WTC11 (cell line): ENCODE measurements at regions not wholly inside any gene's neighbourhood (a gene's known extent, or its start where the extent isn't known, plus 50 kb on each side); places are given as distances from the start of the nearest gene placed in this dataset.

Experiments used
- ATAC-seq: fragments of 200-7000 bp; cut with Tn5 transposase; 2 replicates; pipeline ENCODE4 v1.10.0; 2021; ENCODE audit warnings: mild to moderate bottlenecking, moderate library complexity
- CTCF ChIA-PET: fragments of 300-600 bp; sonication (Branson Sonifier 250); formaldehyde crosslinking; loops from one replicate; lab custom pipeline; 2021; ENCODE audit warnings: antibody characterized with exemption; lab: Charles Lee
- POLR2A ChIA-PET: fragments of 350-600 bp; sonication (Branson Sonifier 250); formaldehyde crosslinking; loops from one replicate; lab custom pipeline; 2021; ENCODE audit warnings: antibody characterized with exemption; lab: Charles Lee
- DNase-seq: peaks from one replicate; pipeline ENCODE4 v3.0.0; 2021; ENCODE audit warnings: low spot score
- H3K27ac Mint-ChIP-seq: 2 replicates; pipeline ENCODE4 v1.8.0; 2021; ENCODE audit warnings: mixed read lengths
- H3K27me3 Mint-ChIP-seq: 2 replicates; pipeline ENCODE4 v1.8.0; 2021; ENCODE audit warnings: low read depth, mild to moderate bottlenecking, moderate library complexity, mixed read lengths
- H3K36me3 Mint-ChIP-seq: 2 replicates; pipeline ENCODE4 v1.8.0; 2021; ENCODE audit warnings: mixed read lengths
- H3K4me1 Mint-ChIP-seq: 2 replicates; pipeline ENCODE4 v1.8.0; 2022; ENCODE audit warnings: mixed read lengths
- H3K4me3 Mint-ChIP-seq: 2 replicates; pipeline ENCODE4 v1.8.0; 2021; ENCODE audit warnings: mild to moderate bottlenecking, moderate library complexity, mixed read lengths
- H3K9me3 Mint-ChIP-seq: 2 replicates; pipeline ENCODE4 v1.8.0; 2021; ENCODE audit warnings: mixed read lengths
- ATF6 ChIP-seq: sonication (generic); formaldehyde crosslinking; IDR thresholded peaks from 2 replicates; pipeline ENCODE4 v1.8.1; 2023; ENCODE audit warnings: mild to moderate bottlenecking, missing genetic modification reagents
- CTCF ChIP-seq: fragments of 200-600 bp; IDR thresholded peaks from 2 replicates; pipeline ENCODE4 v1.8.0; 2022; ENCODE audit warnings: antibody characterized with exemption
- E2F1 ChIP-seq: sonication (generic); formaldehyde crosslinking; IDR thresholded peaks from 2 replicates; pipeline ENCODE4 v1.8.0; 2022; ENCODE audit warnings: mild to moderate bottlenecking, missing genetic modification reagents
- ELF4 ChIP-seq: sonication (generic); formaldehyde crosslinking; IDR thresholded peaks from 2 replicates; pipeline ENCODE4 v1.8.1; 2022; ENCODE audit warnings: low read depth, mild to moderate bottlenecking, moderate library complexity, missing genetic modification reagents
- ETV6 ChIP-seq: sonication (generic); formaldehyde crosslinking; IDR thresholded peaks from 2 replicates; pipeline ENCODE4 v1.8.1; 2022; ENCODE audit warnings: mild to moderate bottlenecking, missing genetic modification reagents
- FOXJ3 ChIP-seq: sonication (generic); formaldehyde crosslinking; IDR thresholded peaks from 2 replicates; pipeline ENCODE4 v1.9.0; 2021; ENCODE audit warnings: missing genetic modification reagents, mild to moderate bottlenecking, borderline replicate concordance
- FOXK1 ChIP-seq: sonication (generic); formaldehyde crosslinking; IDR thresholded peaks from 2 replicates; pipeline ENCODE4 v1.8.0; 2022; ENCODE audit warnings: mild to moderate bottlenecking, moderate library complexity, missing genetic modification reagents
- FOXP1 ChIP-seq: sonication (generic); formaldehyde crosslinking; IDR thresholded peaks from 2 replicates; pipeline ENCODE4 v1.8.0; 2022; ENCODE audit warnings: missing genetic modification reagents, mild to moderate bottlenecking, moderate library complexity, borderline replicate concordance
- GABPB1 ChIP-seq: sonication (generic); formaldehyde crosslinking; IDR thresholded peaks from 2 replicates; pipeline ENCODE4 v1.8.1; 2023; ENCODE audit warnings: mild to moderate bottlenecking, missing genetic modification reagents
- HMGXB4 ChIP-seq: sonication (generic); formaldehyde crosslinking; IDR thresholded peaks from 2 replicates; pipeline ENCODE4 v1.8.1; 2023; ENCODE audit warnings: mild to moderate bottlenecking, moderate library complexity, missing genetic modification reagents
- JAZF1 ChIP-seq: fragments of 250-450 bp; sonication (Bioruptor Pico); IDR thresholded peaks from 2 replicates; pipeline ENCODE4 v1.9.0; 2021; ENCODE audit warnings: moderate library complexity, mild to moderate bottlenecking, inconsistent platforms
- NR2C2 ChIP-seq: sonication (generic); formaldehyde crosslinking; IDR thresholded peaks from 2 replicates; pipeline ENCODE4 v1.8.0; 2022; ENCODE audit warnings: mild to moderate bottlenecking, missing genetic modification reagents
- RORB ChIP-seq: fragments of 250-450 bp; sonication (Bioruptor Pico); IDR thresholded peaks from 2 replicates; pipeline ENCODE4 v1.9.0; 2021; ENCODE audit warnings: mild to moderate bottlenecking
- SMAD4 ChIP-seq: sonication (generic); formaldehyde crosslinking; IDR thresholded peaks from 2 replicates; pipeline ENCODE4 v1.8.0; 2022; ENCODE audit warnings: mild to moderate bottlenecking, missing genetic modification reagents
- ZNF121 ChIP-seq: sonication (generic); formaldehyde crosslinking; IDR thresholded peaks from 2 replicates; pipeline ENCODE4 v1.8.0; 2023; ENCODE audit warnings: missing genetic modification reagents
- ZNF416 ChIP-seq: fragments of 250-450 bp; sonication (Bioruptor Pico); IDR thresholded peaks from 2 replicates; pipeline ENCODE4 v1.9.0; 2021; ENCODE audit warnings: mild to moderate bottlenecking, inconsistent platforms
- ZNF425 ChIP-seq: fragments of 250-450 bp; sonication (Bioruptor Pico); conservative IDR thresholded peaks from 2 replicates; pipeline ENCODE4 v1.9.0; 2021; ENCODE audit warnings: mild to moderate bottlenecking
- ZNF671 ChIP-seq: fragments of 250-450 bp; sonication (Bioruptor Pico); IDR thresholded peaks from 2 replicates; pipeline ENCODE4 v1.8.0; 2021; ENCODE audit warnings: mild to moderate bottlenecking
- ZSCAN18 ChIP-seq: fragments of 250-450 bp; sonication (Bioruptor Pico); IDR thresholded peaks from 2 replicates; pipeline ENCODE4 v2.1.2; 2022; ENCODE audit warnings: mild to moderate bottlenecking, moderate library complexity

- TF ChIP-seq FOXK1, result no peak
- TF ChIP-seq RORB, result no peak
- TF ChIP-seq SMAD4 (CRISPR knock-in tag), result no peak
- TF ChIP-seq, all 79 proteins: peak for 0
Observed at GRCh38 chr2:144875290-144875969, 355.5 kb upstream of the ZEB2 start (continued).

- H3K27me3 Mint-ChIP-seq, result no peaks in the 10 kb centered on the region; the same call in 1 of the 2 replicates
- POLR2A ChIA-PET, result no interaction called here
- DNase-seq, result no peak
Observed at GRCh38 chr2:144865670-144866069, 345.8 kb upstream of the ZEB2 start.

More at GRCh38 chr2:144865670-144866069, 345.8 kb upstream of the ZEB2 start:
- no peaks in the 10 kb centered on the region for H3K4me1 Mint-ChIP-seq
- TF ChIP-seq SMAD4 (CRISPR knock-in tag), result no peak
- TF ChIP-seq GABPB1 (CRISPR knock-in tag), result no peak
- TF ChIP-seq ZNF671, result no peak
- TF ChIP-seq ZNF121, result no peak
- no peak for TF ChIP-seq JAZF1 (CRISPR knock-in tag)
- TF ChIP-seq FOXK1, result no peak
- no peak for TF ChIP-seq E2F1 (CRISPR knock-in tag)
- TF ChIP-seq FOXJ3 (CRISPR knock-in tag), result no peak
- no peak for TF ChIP-seq CTCF
- TF ChIP-seq ELF4 (CRISPR knock-in tag), result no peak
- no peak for TF ChIP-seq HMGXB4 (CRISPR knock-in tag)
- TF ChIP-seq FOXP1 (CRISPR knock-in tag), result no peak
- TF ChIP-seq ZSCAN18 (CRISPR knock-in tag), result no peak
- no peak for TF ChIP-seq ZNF416
- no peak for TF ChIP-seq ATF6 (CRISPR knock-in tag)
- TF ChIP-seq ZNF425 (CRISPR knock-in tag), result no peak
- TF ChIP-seq NR2C2 (CRISPR knock-in tag), result no peak
- no peak for TF ChIP-seq ETV6 (CRISPR knock-in tag)
- no peak overlapping the region for H3K27ac Mint-ChIP-seq
- H3K9me3 Mint-ChIP-seq, result no peaks in the 10 kb centered on the region
- H3K4me3 Mint-ChIP-seq, result no peak overlapping the region
- no peaks in the 10 kb centered on the region for H3K36me3 Mint-ChIP-seq
- ATAC-seq, result no peak
- CTCF ChIA-PET, result no interaction called here
